H1 (cell line): ENCODE measurements at regions not wholly inside any gene's neighbourhood (a gene's known extent, or its start where the extent isn't known, plus 50 kb on each side); places are given as distances from the start of the nearest gene placed in this dataset.

Source experiments
- CTCF ChIA-PET: fragments of 300-600 bp; sonication (Branson Sonifier 250); formaldehyde crosslinking; loops from one replicate; lab custom pipeline; 2021; ENCODE audit not compliant: partially characterized antibody; lab: Charles Lee
- POLR2A ChIA-PET: fragments of 300-600 bp; sonication (Branson Sonifier 250); formaldehyde crosslinking; loops from one replicate; lab custom pipeline; 2021; ENCODE audit warnings: inconsistent platforms; ENCODE audit not compliant: partially characterized antibody; lab: Charles Lee
- DNase-seq, 2 experiments: peaks; one replicate each; pipeline versions ENCODE4 v3.0.0 to v3.0.0-alpha.2; 2010 to 2022; ENCODE audit warnings: low spot score in 2 of 2, low read depth in 1 of 2, mixed read lengths in 1 of 2
- FAIRE-seq: peaks from 2 replicates; lab custom pipeline; 2011; peaks lifted over from hg19 to GRCh38; lab: Jason Lieb, UNC
- H2AFZ ChIP-seq: 2 replicates; pipeline ENCODE4 v1.8.1; 2012; ENCODE audit warnings: low read length, inconsistent platforms
- H2AK5ac ChIP-seq: 2 replicates; pipeline ENCODE4 v1.6.1; 2013; ENCODE audit warnings: low read depth, low read length
- H2BK120ac ChIP-seq: replicated peaks from 2 replicates; pipeline ENCODE3; 2013; ENCODE audit warnings: low read depth, low read length, inconsistent platforms
- H2BK12ac ChIP-seq: 2 replicates; pipeline ENCODE4 v1.6.1; 2013; ENCODE audit warnings: low read depth, low read length
- H2BK15ac ChIP-seq: 2 replicates; pipeline ENCODE4 v1.6.1; 2013; ENCODE audit warnings: low read length
- H2BK20ac ChIP-seq: 2 replicates; pipeline ENCODE4 v1.6.1; 2013; ENCODE audit warnings: low read length
- H2BK5ac ChIP-seq: 2 replicates; pipeline ENCODE4 v1.6.1; 2013; ENCODE audit warnings: low read depth, low read length
- H3K14ac ChIP-seq: 2 replicates; pipeline ENCODE4 v1.6.1; 2013; ENCODE audit warnings: inconsistent platforms; ENCODE audit not compliant: insufficient read length
- H3K18ac ChIP-seq: 2 replicates; pipeline ENCODE4 v1.6.1; 2013; ENCODE audit warnings: low read length; ENCODE audit errors: extremely low read depth
- H3K23ac ChIP-seq: 2 replicates; pipeline ENCODE4 v1.6.1; 2013; ENCODE audit warnings: inconsistent platforms; ENCODE audit not compliant: insufficient read length
- H3K23me2 ChIP-seq: 2 replicates; pipeline ENCODE4 v1.6.1; 2013; ENCODE audit warnings: low read depth, low read length
- H3K27ac ChIP-seq: 2 replicates; pipeline ENCODE4 v1.6.1; 2011; ENCODE audit warnings: low read depth, low read length, inconsistent platforms
- H3K27me3 ChIP-seq, 4 experiments: replicated peaks in 1 of 4; 1 replicate in 1 of 4; 2 replicates in 3 of 4; pipeline versions ENCODE4 v1.6.1 to v1.8.1; 2011 to 2013; ENCODE audit warnings: low read length in 3 of 4, mild to moderate bottlenecking in 3 of 4, inconsistent platforms in 2 of 4, mixed read lengths in 2 of 4, moderate library complexity in 1 of 4; ENCODE audit not compliant: control insufficient read depth in 3 of 4, insufficient read depth in 3 of 4; ENCODE audit errors: extremely low read depth in 1 of 4
- H3K36me3 ChIP-seq, 4 experiments: 2 replicates each; pipeline versions ENCODE4 v1.6.1 to v1.8.1; 2011 to 2013; ENCODE audit warnings: mild to moderate bottlenecking in 4 of 4, low read length in 3 of 4, moderate library complexity in 2 of 4, control low read depth in 1 of 4, inconsistent platforms in 1 of 4; ENCODE audit not compliant: insufficient read depth in 4 of 4, control insufficient read depth in 2 of 4
- H3K4ac ChIP-seq: replicated peaks from 2 replicates; pipeline ENCODE3; 2013; ENCODE audit warnings: low read length, low read depth, mixed read lengths, inconsistent platforms; ENCODE audit not compliant: insufficient read length
- H3K4me1 ChIP-seq, 4 experiments: replicated peaks in 1 of 4; 1 replicate in 1 of 4; 2 replicates in 3 of 4; pipeline versions ENCODE4 v1.6.1 to v1.8.1; 2011 to 2013; ENCODE audit warnings: low read length in 3 of 4, inconsistent platforms in 2 of 4, mixed read lengths in 1 of 4; ENCODE audit not compliant: insufficient read depth in 4 of 4, control insufficient read depth in 3 of 4
- H3K4me2 ChIP-seq, 2 experiments: 2 replicates each; pipeline versions ENCODE4 v1.6.1 to v1.8.1; 2011 to 2013; ENCODE audit warnings: low read depth in 2 of 2, low read length in 2 of 2, control low read depth in 1 of 2, inconsistent platforms in 1 of 2, mild to moderate bottlenecking in 1 of 2; ENCODE audit not compliant: insufficient read depth in 1 of 2
- H3K4me3 ChIP-seq, 4 experiments: fragments of 200-600, 300-600 bp in 1 of 4; sonication (generic), shearing (Covaris generic), sonication (Bioruptor Twin) in 1 of 4; 2 replicates each; pipeline versions ENCODE4 v1.5.1 to v1.8.1; 2011 to 2016; ENCODE audit warnings: low read length in 4 of 4, low read depth in 3 of 4, control low read depth in 2 of 4, inconsistent platforms in 2 of 4, mild to moderate bottlenecking in 2 of 4, mixed read lengths in 1 of 4, moderate library complexity in 1 of 4; ENCODE audit not compliant: insufficient read depth in 2 of 4; ENCODE audit errors: extremely low read depth in 1 of 4
- H3K56ac ChIP-seq: replicated peaks from 2 replicates; pipeline ENCODE3; 2013; ENCODE audit warnings: low read depth, mild to moderate bottlenecking, mixed read lengths, low read length, inconsistent platforms; ENCODE audit not compliant: insufficient read length
- H3K79me1 ChIP-seq: 2 replicates; pipeline ENCODE4 v1.6.1; 2013; ENCODE audit warnings: low read depth, low read length, control low read depth
- H3K79me2 ChIP-seq, 2 experiments: 2 replicates each; pipeline versions ENCODE4 v1.6.1 to v1.8.1; 2012 to 2013; ENCODE audit warnings: low read length in 2 of 2, mild to moderate bottlenecking in 2 of 2, inconsistent platforms in 1 of 2; ENCODE audit not compliant: insufficient read depth in 2 of 2, control insufficient read depth in 1 of 2
- H3K9ac ChIP-seq, 4 experiments: replicated peaks in 1 of 4; 1 replicate in 1 of 4; 2 replicates in 3 of 4; pipeline versions ENCODE4 v1.6.1 to v1.8.1; 2011 to 2013; ENCODE audit warnings: low read depth in 3 of 4, low read length in 3 of 4, control low read depth in 2 of 4, mild to moderate bottlenecking in 2 of 4, moderate library complexity in 2 of 4, inconsistent platforms in 1 of 4; ENCODE audit errors: extremely low read depth in 1 of 4
- H3K9me3 ChIP-seq, 2 experiments: 2 replicates each; pipeline versions ENCODE4 v1.6.1 to v1.8.1; 2012 to 2013; ENCODE audit warnings: mild to moderate bottlenecking in 2 of 2, moderate library complexity in 2 of 2, control low read depth in 1 of 2, inconsistent platforms in 1 of 2, low read depth in 1 of 2, low read length in 1 of 2, mixed read lengths in 1 of 2; ENCODE audit not compliant: insufficient read depth in 2 of 2
- H4K20me1 ChIP-seq, 2 experiments: replicated peaks in 1 of 2; 2 replicates each; pipeline versions ENCODE3 to v1.8.1; 2011 to 2013; ENCODE audit warnings: inconsistent platforms in 2 of 2, low read length in 2 of 2, mild to moderate bottlenecking in 1 of 2; ENCODE audit not compliant: insufficient read depth in 2 of 2, control insufficient read depth in 1 of 2
- H4K5ac ChIP-seq: 2 replicates; pipeline ENCODE4 v1.6.1; 2013; ENCODE audit warnings: low read length, low read depth, mixed read lengths, inconsistent platforms; ENCODE audit not compliant: insufficient read length
- H4K8ac ChIP-seq: 2 replicates; pipeline ENCODE4 v1.8.0; 2013; ENCODE audit warnings: mild to moderate bottlenecking, moderate library complexity, low read length, inconsistent platforms; ENCODE audit not compliant: insufficient read depth; ENCODE audit errors: extremely low read depth
- H4K91ac ChIP-seq: replicated peaks from 2 replicates; pipeline ENCODE3; 2013; ENCODE audit warnings: low read length, mixed read lengths, inconsistent platforms; ENCODE audit not compliant: insufficient read length
- HDAC2 ChIP-seq, 2 experiments: fragments of 300-600 bp in 1 of 2; sonication (generic) in 1 of 2; IDR thresholded peaks; 2 replicates each; pipeline ENCODE4 v1.6.1; 2011 to 2012; ENCODE audit warnings: low read depth in 2 of 2, low read length in 2 of 2, mild to moderate bottlenecking in 2 of 2, moderate library complexity in 2 of 2, borderline replicate concordance in 1 of 2, inconsistent platforms in 1 of 2
- KDM1A ChIP-seq: fragments of 200-600, 300-600 bp; sonication (generic); IDR thresholded peaks from 2 replicates; pipeline ENCODE4 v1.7.1; 2016; ENCODE audit warnings: mild to moderate bottlenecking, low read length, borderline replicate concordance
- POU5F1 ChIP-seq: IDR thresholded peaks from 2 replicates; pipeline ENCODE4 v1.6.1; 2011; ENCODE audit warnings: low read depth, mild to moderate bottlenecking, low read length, moderate library complexity
- RAD21 ChIP-seq, 2 experiments: IDR thresholded peaks in 1 of 2; conservative IDR thresholded peaks in 1 of 2; 2 replicates each; pipeline ENCODE4 v1.6.1; 2011; ENCODE audit warnings: low read depth in 2 of 2, low read length in 2 of 2, improper control_type of control experiment in 1 of 2, inconsistent platforms in 1 of 2, mild to moderate bottlenecking in 1 of 2, moderate library complexity in 1 of 2
- RXRA ChIP-seq: IDR thresholded peaks from 2 replicates; pipeline ENCODE4 v1.6.1; 2011; ENCODE audit warnings: low read depth, mild to moderate bottlenecking, low read length, moderate library complexity; ENCODE audit not compliant: insufficient read depth
- SIRT6 ChIP-seq: IDR thresholded peaks from one replicate; pipeline ENCODE4 v1.7.1; 2012; ENCODE audit warnings: low read length, inconsistent platforms
- SP4 ChIP-seq: IDR thresholded peaks from 2 replicates; pipeline ENCODE4 v1.6.1; 2012; ENCODE audit warnings: low read length, inconsistent platforms
- TF ChIP-seq, protein P1 (sequence below): IDR thresholded peaks from 2 replicates; pipeline ENCODE4 v1.6.1; 2011; ENCODE audit warnings: low read depth, mild to moderate bottlenecking, low read length; ENCODE audit not compliant: insufficient read depth

DNA sequence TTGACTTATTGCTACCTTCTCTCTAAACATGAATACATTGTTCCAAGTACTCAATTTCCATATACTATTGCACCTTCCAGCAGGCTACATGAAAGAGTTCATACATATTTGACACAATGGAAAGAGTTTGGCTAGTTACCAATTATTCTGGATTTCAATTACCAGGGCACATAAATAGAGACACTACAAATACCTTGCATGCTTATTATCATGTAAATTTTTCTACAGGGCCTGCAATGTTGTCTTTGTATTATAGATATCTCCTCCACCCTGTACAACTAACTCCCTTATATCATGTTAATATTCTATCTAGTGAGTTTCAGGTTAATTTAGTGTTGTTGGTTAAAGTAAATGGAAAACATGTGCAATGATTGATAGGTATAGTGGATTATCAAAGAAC is 540.7 kb upstream of the SLITRK5 start:
- H3K4me1 ChIP-seq: peaks cover 0 to 3% (median 0%) of the 10 kb centered on the region in 4 experiments; a peak in 1 of 7 replicates
- no peak overlapping the region for H2BK15ac ChIP-seq
- H3K23ac ChIP-seq: no peak overlapping the region
- H3K27me3 ChIP-seq: no peaks in the 10 kb centered on the region; a peak in 1 of 7 replicates
- H3K4me2 ChIP-seq: no peak overlapping the region
- H4K8ac ChIP-seq: no peak overlapping the region
- no peak overlapping the region for H4K91ac ChIP-seq
- H3K56ac ChIP-seq: no peak overlapping the region
- no peak overlapping the region for H2BK5ac ChIP-seq
- FAIRE-seq (no peak), DNase-seq (no peak)
- H2AFZ ChIP-seq: no peak overlapping the region
- H3K9me3 ChIP-seq: no peaks in the 10 kb centered on the region
- no peaks in the 10 kb centered on the region for H3K79me2 ChIP-seq
- H3K9ac ChIP-seq: no peak overlapping the region
- H3K14ac ChIP-seq: no peak overlapping the region
- no peak overlapping the region for H2BK120ac ChIP-seq
- H3K23me2 ChIP-seq: no peaks in the 10 kb centered on the region
- H3K4ac ChIP-seq: no peak overlapping the region
- H4K20me1 ChIP-seq: no peaks in the 10 kb centered on the region
- ChIA-PET POLR2A (no interaction called here), CTCF (no interaction called here)
- no peak overlapping the region for H3K4me3 ChIP-seq
- no peak overlapping the region for H3K18ac ChIP-seq
- H2BK20ac ChIP-seq: no peak overlapping the region
- no peak overlapping the region for H2BK12ac ChIP-seq
- no peak overlapping the region for H4K5ac ChIP-seq
- no peak for TF ChIP-seq SP4
- no peak for TF ChIP-seq HDAC2 (IDR thresholded peaks at IDR 0.05; ENCODE audit: borderline replicate concordance in 1 of 2, low read depth in 2 of 2, low read length in 2 of 2)
- TF ChIP-seq KDM1A: no peak
- TF ChIP-seq, protein P1, sequence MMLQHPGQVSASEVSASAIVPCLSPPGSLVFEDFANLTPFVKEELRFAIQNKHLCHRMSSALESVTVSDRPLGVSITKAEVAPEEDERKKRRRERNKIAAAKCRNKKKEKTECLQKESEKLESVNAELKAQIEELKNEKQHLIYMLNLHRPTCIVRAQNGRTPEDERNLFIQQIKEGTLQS: no peak
- no peak for TF ChIP-seq RXRA
- no peak for TF ChIP-seq POU5F1
- TF ChIP-seq SIRT6: no peak
- TF ChIP-seq RAD21 (IDR thresholded peaks at IDR 0.05 in 1 of 2, conservative IDR thresholded peaks at IDR 0.05 in 1 of 2; ENCODE audit: low read depth in 2 of 2, low read length in 2 of 2): no peak
- no peaks in the 10 kb centered on the region for H3K79me1 ChIP-seq
- H2AK5ac ChIP-seq: no peak overlapping the region
- no peaks in the 10 kb centered on the region for H3K36me3 ChIP-seq
- H3K27ac ChIP-seq: no peak overlapping the region
